HEK293 (cell line): ENCODE measurements at regions not wholly inside any gene's neighbourhood (a gene's known extent, or its start where the extent isn't known, plus 50 kb on each side); places are given as distances from the start of the nearest gene placed in this dataset.

Source experiments
- CTCF ChIA-PET: fragments of 350-600 bp; formaldehyde crosslinking; extraction: SDS; loops from one replicate; lab custom pipeline; 2021; ENCODE audit warnings: antibody characterized with exemption; lab: Yijun Ruan, JAX
- POLR2A ChIA-PET: fragments of 300-600 bp; formaldehyde crosslinking; extraction: SDS; loops from one replicate; lab custom pipeline; 2020; ENCODE audit warnings: antibody characterized with exemption, inconsistent platforms; lab: Yijun Ruan, JAX
- H3K27ac ChIP-seq: fragments of 200-500 bp; sonication (Bioruptor generic); 2 replicates; pipeline ENCODE4 v1.5.1; 2014; ENCODE audit warnings: low read depth, low read length, control low read depth, inconsistent platforms; ENCODE audit errors: extremely low read depth
- H3K36me3 ChIP-seq, 2 experiments: fragments of 200-500 bp in 1 of 2; sonication (Bioruptor generic) in 1 of 2; 1 replicate in 1 of 2; 2 replicates in 1 of 2; pipeline ENCODE4 v1.5.1; 2014 to 2017; ENCODE audit warnings: inconsistent platforms in 2 of 2, low read length in 2 of 2; ENCODE audit not compliant: control insufficient read depth in 2 of 2, insufficient read depth in 1 of 2
- H3K4me1 ChIP-seq: fragments of 200-500 bp; sonication (Bioruptor generic); 2 replicates; pipeline ENCODE4 v1.5.1; 2014; ENCODE audit warnings: mild to moderate bottlenecking, low read length, inconsistent platforms; ENCODE audit not compliant: control insufficient read depth, insufficient read depth
- H3K4me3 ChIP-seq: 2 replicates; pipeline ENCODE4 v1.5.1; 2011; ENCODE audit warnings: low read depth, mild to moderate bottlenecking, control low read depth, low read length, moderate library complexity
- H3K9me3 ChIP-seq: fragments of 200-500 bp; sonication (Bioruptor generic); 2 replicates; pipeline ENCODE4 v1.5.1; 2014; ENCODE audit warnings: low read depth, low read length, inconsistent platforms; ENCODE audit not compliant: control insufficient read depth, insufficient read depth
- AEBP2 ChIP-seq: fragments of 450-650 bp; formaldehyde crosslinking; IDR thresholded peaks from 2 replicates; pipeline ENCODE4 v1.5.1; 2016; ENCODE audit warnings: missing biosample characterization, missing genetic modification characterization, borderline replicate concordance
- CTCF ChIP-seq: fragments of 450-650 bp; formaldehyde crosslinking; IDR thresholded peaks from 2 replicates; pipeline ENCODE4 v1.5.1; 2016; ENCODE audit warnings: missing biosample characterization, missing genetic modification characterization
- INSM2 ChIP-seq: fragments of 450-650 bp; formaldehyde crosslinking; IDR thresholded peaks from 2 replicates; pipeline ENCODE4 v1.5.1; 2016; ENCODE audit warnings: missing biosample characterization, missing genetic modification characterization
- KLF10 ChIP-seq: fragments of 450-650 bp; IDR thresholded peaks from 2 replicates; pipeline ENCODE4 v1.5.1; 2018; ENCODE audit warnings: missing biosample characterization, mild to moderate bottlenecking, missing genetic modification characterization
- REST ChIP-seq: fragments of 450-650 bp; formaldehyde crosslinking; IDR thresholded peaks from 2 replicates; pipeline ENCODE4 v1.5.1; 2016; ENCODE audit warnings: missing biosample characterization, missing genetic modification characterization
- ZNF302 ChIP-seq: fragments of 450-650 bp; formaldehyde crosslinking; IDR thresholded peaks from 2 replicates; pipeline ENCODE4 v1.5.1; 2016; ENCODE audit warnings: missing biosample characterization, missing genetic modification characterization, low read depth
- ZNF544 ChIP-seq: fragments of 450-650 bp; formaldehyde crosslinking; IDR thresholded peaks from 2 replicates; pipeline ENCODE4 v1.5.0; 2017; ENCODE audit warnings: missing biosample characterization, missing genetic modification characterization
- ZNF561 ChIP-seq: fragments of 450-650 bp; IDR thresholded peaks from 2 replicates; pipeline ENCODE4 v1.5.1; 2018; ENCODE audit warnings: missing biosample characterization, missing genetic modification characterization, borderline replicate concordance
- ZNF571 ChIP-seq: fragments of 450-650 bp; formaldehyde crosslinking; IDR thresholded peaks from 2 replicates; pipeline ENCODE4 v1.5.0; 2017; ENCODE audit warnings: missing biosample characterization, missing genetic modification characterization
- TF ChIP-seq, protein P1 (sequence below): fragments of 450-650 bp; formaldehyde crosslinking; IDR thresholded peaks from 2 replicates; pipeline ENCODE4 v1.5.1; 2016; ENCODE audit warnings: missing biosample characterization, missing genetic modification characterization, borderline replicate concordance
- TF ChIP-seq, protein P2 (sequence below): fragments of 450-650 bp; formaldehyde crosslinking; IDR thresholded peaks from 2 replicates; pipeline ENCODE4 v1.5.1; 2016; ENCODE audit warnings: missing biosample characterization, missing genetic modification characterization, low read depth

GRCh38 chr12:88998421-88998820, 353.9 kb downstream of the DUSP6 start:
- POLR2A ChIA-PET: no interaction called here

DNA sequence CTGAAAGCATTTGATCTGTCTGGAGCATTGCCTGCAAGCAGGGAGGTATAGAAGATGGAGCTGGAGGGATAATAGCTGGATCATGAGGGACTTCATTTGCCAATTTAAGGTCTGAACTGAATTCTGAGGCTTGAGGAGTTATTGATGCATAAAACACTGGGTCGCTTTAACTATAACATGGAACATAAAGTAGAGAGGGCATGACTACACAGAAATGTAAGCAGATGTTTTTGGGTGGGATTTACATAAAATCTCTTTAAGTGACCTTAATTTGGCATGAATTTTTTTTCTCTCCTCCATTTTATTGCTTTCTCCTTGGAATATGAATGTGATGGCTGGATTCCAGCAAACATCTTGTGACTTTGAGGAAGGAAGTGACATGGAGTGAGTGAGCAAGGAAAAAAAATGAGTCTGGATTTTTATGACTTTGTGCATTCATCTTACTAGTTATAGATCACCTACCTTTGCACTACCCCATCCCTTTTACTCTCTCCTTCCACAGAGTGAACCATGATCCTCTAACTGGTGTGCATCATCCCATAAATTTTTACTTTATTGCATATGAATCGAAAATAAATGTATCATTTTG, 356.0 kb downstream of the DUSP6 start:
- Histone ChIP-seq H3K9me3 (no peaks in the 10 kb centered on the region), H3K4me1 (no peaks in the 10 kb centered on the region), H3K27ac (no peak overlapping the region), H3K4me3 (no peak overlapping the region), H3K36me3 (no peaks in the 10 kb centered on the region)
- CTCF ChIA-PET: no interaction called here
- TF ChIP-seq CTCF (tag by site-specific recombination): no peak
- no peak for TF ChIP-seq ZNF561 (tag by site-specific recombination)
- TF ChIP-seq ZNF302 (tag by site-specific recombination): no peak
- TF ChIP-seq, protein P1, sequence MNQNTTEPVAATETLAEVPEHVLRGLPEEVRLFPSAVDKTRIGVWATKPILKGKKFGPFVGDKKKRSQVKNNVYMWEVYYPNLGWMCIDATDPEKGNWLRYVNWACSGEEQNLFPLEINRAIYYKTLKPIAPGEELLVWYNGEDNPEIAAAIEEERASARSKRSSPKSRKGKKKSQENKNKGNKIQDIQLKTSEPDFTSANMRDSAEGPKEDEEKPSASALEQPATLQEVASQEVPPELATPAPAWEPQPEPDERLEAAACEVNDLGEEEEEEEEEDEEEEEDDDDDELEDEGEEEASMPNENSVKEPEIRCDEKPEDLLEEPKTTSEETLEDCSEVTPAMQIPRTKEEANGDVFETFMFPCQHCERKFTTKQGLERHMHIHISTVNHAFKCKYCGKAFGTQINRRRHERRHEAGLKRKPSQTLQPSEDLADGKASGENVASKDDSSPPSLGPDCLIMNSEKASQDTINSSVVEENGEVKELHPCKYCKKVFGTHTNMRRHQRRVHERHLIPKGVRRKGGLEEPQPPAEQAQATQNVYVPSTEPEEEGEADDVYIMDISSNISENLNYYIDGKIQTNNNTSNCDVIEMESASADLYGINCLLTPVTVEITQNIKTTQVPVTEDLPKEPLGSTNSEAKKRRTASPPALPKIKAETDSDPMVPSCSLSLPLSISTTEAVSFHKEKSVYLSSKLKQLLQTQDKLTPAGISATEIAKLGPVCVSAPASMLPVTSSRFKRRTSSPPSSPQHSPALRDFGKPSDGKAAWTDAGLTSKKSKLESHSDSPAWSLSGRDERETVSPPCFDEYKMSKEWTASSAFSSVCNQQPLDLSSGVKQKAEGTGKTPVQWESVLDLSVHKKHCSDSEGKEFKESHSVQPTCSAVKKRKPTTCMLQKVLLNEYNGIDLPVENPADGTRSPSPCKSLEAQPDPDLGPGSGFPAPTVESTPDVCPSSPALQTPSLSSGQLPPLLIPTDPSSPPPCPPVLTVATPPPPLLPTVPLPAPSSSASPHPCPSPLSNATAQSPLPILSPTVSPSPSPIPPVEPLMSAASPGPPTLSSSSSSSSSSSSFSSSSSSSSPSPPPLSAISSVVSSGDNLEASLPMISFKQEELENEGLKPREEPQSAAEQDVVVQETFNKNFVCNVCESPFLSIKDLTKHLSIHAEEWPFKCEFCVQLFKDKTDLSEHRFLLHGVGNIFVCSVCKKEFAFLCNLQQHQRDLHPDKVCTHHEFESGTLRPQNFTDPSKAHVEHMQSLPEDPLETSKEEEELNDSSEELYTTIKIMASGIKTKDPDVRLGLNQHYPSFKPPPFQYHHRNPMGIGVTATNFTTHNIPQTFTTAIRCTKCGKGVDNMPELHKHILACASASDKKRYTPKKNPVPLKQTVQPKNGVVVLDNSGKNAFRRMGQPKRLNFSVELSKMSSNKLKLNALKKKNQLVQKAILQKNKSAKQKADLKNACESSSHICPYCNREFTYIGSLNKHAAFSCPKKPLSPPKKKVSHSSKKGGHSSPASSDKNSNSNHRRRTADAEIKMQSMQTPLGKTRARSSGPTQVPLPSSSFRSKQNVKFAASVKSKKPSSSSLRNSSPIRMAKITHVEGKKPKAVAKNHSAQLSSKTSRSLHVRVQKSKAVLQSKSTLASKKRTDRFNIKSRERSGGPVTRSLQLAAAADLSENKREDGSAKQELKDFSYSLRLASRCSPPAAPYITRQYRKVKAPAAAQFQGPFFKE (tag by site-specific recombination): no peak
- TF ChIP-seq ZNF571: no peak
- TF ChIP-seq REST (tag by site-specific recombination): no peak
- TF ChIP-seq, protein P2, sequence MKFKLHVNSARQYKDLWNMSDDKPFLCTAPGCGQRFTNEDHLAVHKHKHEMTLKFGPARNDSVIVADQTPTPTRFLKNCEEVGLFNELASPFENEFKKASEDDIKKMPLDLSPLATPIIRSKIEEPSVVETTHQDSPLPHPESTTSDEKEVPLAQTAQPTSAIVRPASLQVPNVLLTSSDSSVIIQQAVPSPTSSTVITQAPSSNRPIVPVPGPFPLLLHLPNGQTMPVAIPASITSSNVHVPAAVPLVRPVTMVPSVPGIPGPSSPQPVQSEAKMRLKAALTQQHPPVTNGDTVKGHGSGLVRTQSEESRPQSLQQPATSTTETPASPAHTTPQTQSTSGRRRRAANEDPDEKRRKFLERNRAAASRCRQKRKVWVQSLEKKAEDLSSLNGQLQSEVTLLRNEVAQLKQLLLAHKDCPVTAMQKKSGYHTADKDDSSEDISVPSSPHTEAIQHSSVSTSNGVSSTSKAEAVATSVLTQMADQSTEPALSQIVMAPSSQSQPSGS (tag by site-specific recombination): no peak
- POLR2A ChIA-PET: no interaction called here

More at GRCh38 chr12:88998421-88998820, 353.9 kb downstream of the DUSP6 start:
- TF ChIP-seq ZNF544 (no peak), KLF10 (tag by site-specific recombination) (no peak), INSM2 (tag by site-specific recombination) (no peak), AEBP2 (tag by site-specific recombination) (no peak)
- H3K36me3 ChIP-seq: no peaks in the 10 kb centered on the region
- CTCF ChIA-PET: no interaction called here
- no peak overlapping the region for H3K4me3 ChIP-seq
- H3K27ac ChIP-seq: no peak overlapping the region
- H3K9me3 ChIP-seq: no peaks in the 10 kb centered on the region
- H3K4me1 ChIP-seq: no peaks in the 10 kb centered on the region
